ENCODE measurements at regions not wholly inside any gene's neighbourhood (a gene's known extent, or its start where the extent isn't known, plus 50 kb on each side); places are given as distances from the start of the nearest gene placed in this dataset.
"Not testable (repeated sequence)": the region's sequence is repeated elsewhere in the genome, so short reads cannot be mapped to it uniquely, and the experiment has no call there.

- no peak for DNase-seq
Measured at GRCh38 chr12:131226345-131227265, 272.9 kb downstream of the ADGRD1 start.

GRCh38 chr12:131227641-131228040 lies 273.9 kb downstream of the ADGRD1 start:
- H3K9me3 Mint-ChIP-seq; H3K27ac Mint-ChIP-seq; H3K27me3 Mint-ChIP-seq (ENCODE audit: low read depth, poor library complexity); H3K36me3 Mint-ChIP-seq (ENCODE audit: low read depth); DNase-seq; H3K4me3 Mint-ChIP-seq: not testable (repeated sequence)
- peaks cover 66% of the 10 kb centered on the region for H3K4me1 Mint-ChIP-seq

More at GRCh38 chr12:131226345-131227265, 272.9 kb downstream of the ADGRD1 start:
- Mint-ChIP-seq H3K9me3 (no peaks in the 10 kb centered on the region), H3K27ac (no peak overlapping the region), H3K4me1 (peaks cover 69% of the 10 kb centered on the region), H3K36me3 (ENCODE audit: low read depth) (no peaks in the 10 kb centered on the region), H3K27me3 (ENCODE audit: low read depth, poor library complexity) (no peaks in the 10 kb centered on the region), H3K4me3 (no peak overlapping the region)
- no peak for TF ChIP-seq CTCF (IDR thresholded peaks at IDR 0.05)

- peak overlapping the region; percentile 93 for H3K27ac Mint-ChIP-seq
- not testable (repeated sequence) for DNase-seq; H3K27me3 Mint-ChIP-seq (ENCODE audit: low read depth, poor library complexity); H3K36me3 Mint-ChIP-seq (ENCODE audit: low read depth); H3K9me3 Mint-ChIP-seq
- peaks cover 52% of the 10 kb centered on the region for H3K4me1 Mint-ChIP-seq
- peak overlapping the region; percentile 66 for H3K4me3 Mint-ChIP-seq
Measured at GRCh38 chr12:131229079-131229425, 275.3 kb downstream of the ADGRD1 start.

DNA sequence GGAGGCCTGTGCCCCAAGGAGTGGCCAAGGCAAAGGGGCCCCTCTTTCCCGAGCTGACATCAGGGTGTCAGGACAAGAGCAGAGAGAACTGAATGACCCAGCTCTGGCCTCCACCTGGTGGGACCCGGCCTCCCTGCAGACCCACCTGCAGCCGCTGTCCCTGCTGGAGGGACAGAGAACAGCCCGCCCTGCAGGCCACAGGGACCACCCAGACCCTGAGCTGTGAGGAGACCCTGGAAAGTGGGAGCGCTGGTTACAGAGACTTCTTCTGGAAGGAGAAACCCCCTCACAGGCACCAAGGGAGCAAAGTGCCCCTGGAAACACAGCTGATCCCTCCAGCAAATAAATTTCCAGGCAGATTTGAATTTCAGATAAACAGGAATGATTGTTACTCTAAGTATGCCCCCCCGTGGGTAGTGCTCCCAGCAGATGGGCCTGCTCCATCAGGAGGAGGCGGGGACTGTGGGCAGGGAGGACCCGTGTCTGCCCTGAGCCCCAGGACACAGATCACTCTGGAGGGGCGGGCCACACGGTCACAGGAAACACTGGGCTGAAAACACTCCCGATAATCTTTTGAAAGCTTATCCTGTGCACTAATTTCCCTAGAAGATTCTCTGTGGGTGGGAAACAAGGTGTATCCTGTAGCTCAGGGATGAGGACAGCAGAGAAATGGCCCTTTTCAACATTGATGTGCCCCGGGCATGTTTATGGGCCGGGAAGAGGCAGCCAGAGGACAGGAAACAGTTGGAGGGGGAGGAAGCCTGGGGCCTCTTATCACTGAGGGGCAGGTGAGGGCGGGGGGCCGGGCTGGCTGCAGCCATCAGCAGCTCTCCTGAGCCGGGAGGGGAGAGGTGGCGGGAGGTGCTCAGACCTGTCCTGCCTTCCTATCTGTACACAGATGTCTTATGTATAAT lies 276.0 kb downstream of the ADGRD1 start:
- Mint-ChIP-seq H3K27ac (peak overlapping the region; percentile 57), H3K4me3 (peak overlapping the region; percentile 66), H3K27me3 (ENCODE audit: low read depth, poor library complexity) (peaks cover 3% of the 10 kb centered on the region), H3K4me1 (peaks cover 52% of the 10 kb centered on the region), H3K36me3 (ENCODE audit: low read depth) (no peaks in the 10 kb centered on the region), H3K9me3 (peaks cover 8% of the 10 kb centered on the region)
- no peak for DNase-seq
- TF ChIP-seq CTCF (IDR thresholded peaks at IDR 0.05): no peak

GRCh38 chr12:131230340-131231031 lies 276.8 kb downstream of the ADGRD1 start:
- H3K27ac Mint-ChIP-seq: no peak overlapping the region
- no peaks in the 10 kb centered on the region for H3K36me3 Mint-ChIP-seq (ENCODE audit: low read depth)
- no peak for DNase-seq
- H3K4me3 Mint-ChIP-seq: peak overlapping the region; percentile 39
- H3K4me1 Mint-ChIP-seq: peaks cover 48% of the 10 kb centered on the region
- TF ChIP-seq CTCF (IDR thresholded peaks at IDR 0.05): no peak
- H3K9me3 Mint-ChIP-seq: peaks cover 8% of the 10 kb centered on the region
- peaks cover 3% of the 10 kb centered on the region for H3K27me3 Mint-ChIP-seq (ENCODE audit: low read depth, poor library complexity)

GRCh38 chr12:131231032-131231980 lies 277.6 kb downstream of the ADGRD1 start:
- Mint-ChIP-seq H3K9me3 (peaks cover 8% of the 10 kb centered on the region), H3K27ac (no peak overlapping the region), H3K36me3 (ENCODE audit: low read depth) (no peaks in the 10 kb centered on the region), H3K4me3 (peak overlapping the region; percentile 39), H3K4me1 (peaks cover 54% of the 10 kb centered on the region), H3K27me3 (ENCODE audit: low read depth, poor library complexity) (peaks cover 4% of the 10 kb centered on the region)
- no peak for DNase-seq
- no peak for TF ChIP-seq CTCF (IDR thresholded peaks at IDR 0.05)
